ENCODE measurements at regions not wholly inside any gene's neighbourhood (a gene's known extent, or its start where the extent isn't known, plus 50 kb on each side); places are given as distances from the start of the nearest gene placed in this dataset.

- TF ChIP-seq GATA2 (IDR thresholded peaks at IDR 0.05; ENCODE audit: low read depth, low read length) (no peak), GATA3 (IDR thresholded peaks at IDR 0.05; ENCODE audit: low read depth, low read length) (no peak)
Measured at GRCh38 chr15:81536356-81536755, 162.3 kb upstream of the TMC3 start.

All from SH-SY5Y (cell line).